RPMI8226 (cell line): ENCODE measurements at regions not wholly inside any gene's neighbourhood (a gene's known extent, or its start where the extent isn't known, plus 50 kb on each side); places are given as distances from the start of the nearest gene placed in this dataset.
"Not testable (repeated sequence)": the region's sequence is repeated elsewhere in the genome, so short reads cannot be mapped to it uniquely, and the experiment has no call there.

Experiments
- DNase-seq: peaks from one replicate; pipeline ENCODE4 v3.0.0-alpha.2; 2015

DNA sequence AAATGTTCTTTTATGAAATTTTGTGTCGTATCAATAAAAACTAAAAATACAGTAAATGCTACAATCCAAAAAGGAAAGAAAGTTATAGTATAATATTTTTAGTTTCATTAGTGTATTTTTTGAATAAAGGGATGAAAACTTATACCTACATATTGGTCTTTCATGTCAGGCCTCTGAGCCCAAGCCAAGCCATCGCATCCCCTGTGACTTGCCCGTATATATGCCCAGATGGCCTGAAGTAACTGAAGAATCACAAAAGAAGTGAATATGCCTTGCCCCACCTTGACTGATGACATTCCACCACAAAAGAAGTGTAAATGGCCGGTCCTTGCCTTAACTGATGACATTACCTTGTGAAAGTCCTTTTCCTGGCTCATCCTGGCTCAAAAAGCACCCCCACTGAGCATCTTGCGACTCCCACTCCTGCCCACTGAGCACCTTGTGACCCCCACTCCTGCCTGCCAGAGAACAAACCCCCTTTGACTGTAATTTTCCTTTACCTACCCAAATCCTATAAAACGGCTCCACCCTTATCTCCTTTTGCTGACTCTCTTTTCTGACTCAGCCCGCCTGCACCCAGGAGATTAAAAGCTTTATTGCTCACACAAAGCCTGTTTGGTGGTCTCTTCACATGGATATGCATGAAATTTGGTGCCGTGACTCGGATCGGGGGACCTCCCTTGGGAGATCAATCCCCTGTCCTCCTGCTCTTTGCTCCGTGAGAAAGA is 108.2 kb upstream of the PELI1 start:
- DNase-seq = not testable (repeated sequence)

- DNase-seq = not testable (repeated sequence)
Observed at GRCh38 chr2:64253421-64253820, 109.2 kb upstream of the PELI1 start.

GRCh38 chr2:64258566-64258965 is 114.3 kb upstream of the PELI1 start:
- DNase-seq = no peak

GRCh38 chr2:64259312-64259711 is 115.1 kb upstream of the PELI1 start:
- DNase-seq = peak; percentile 50

DNA sequence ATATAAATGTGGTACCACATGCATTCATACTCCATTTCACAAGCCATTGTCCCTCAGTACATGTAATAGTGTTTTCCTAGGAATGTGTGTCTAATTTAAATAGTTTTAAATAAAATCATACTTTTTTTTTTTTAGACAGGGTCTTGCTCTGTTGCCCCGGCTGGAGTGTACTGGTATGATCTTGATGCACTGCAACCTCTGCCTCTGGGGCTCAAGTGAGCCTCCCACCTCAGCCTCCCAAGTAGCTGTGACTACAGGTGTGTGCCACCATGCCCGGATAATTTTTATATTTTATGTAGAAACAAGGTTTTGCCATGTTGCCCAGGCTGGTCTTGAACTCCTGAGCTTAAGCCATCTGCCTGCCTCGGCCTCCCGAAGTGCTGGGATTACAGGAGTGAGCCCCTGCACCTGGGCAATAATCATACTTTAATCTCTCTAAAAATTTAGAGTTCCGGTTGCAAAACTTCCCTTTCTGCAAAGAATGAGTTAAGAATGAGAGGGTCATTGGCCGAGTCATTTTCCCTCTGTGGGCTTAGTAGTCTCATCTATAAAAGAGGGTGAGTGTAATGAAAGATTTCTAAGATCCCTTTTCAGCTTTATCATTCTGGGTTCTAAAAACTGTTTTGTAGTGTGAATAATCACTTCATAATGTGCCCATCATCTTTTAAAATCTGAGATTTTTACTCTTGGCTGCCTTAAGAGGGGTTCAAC is 116.0 kb upstream of the PELI1 start:
- no peak for DNase-seq

DNA sequence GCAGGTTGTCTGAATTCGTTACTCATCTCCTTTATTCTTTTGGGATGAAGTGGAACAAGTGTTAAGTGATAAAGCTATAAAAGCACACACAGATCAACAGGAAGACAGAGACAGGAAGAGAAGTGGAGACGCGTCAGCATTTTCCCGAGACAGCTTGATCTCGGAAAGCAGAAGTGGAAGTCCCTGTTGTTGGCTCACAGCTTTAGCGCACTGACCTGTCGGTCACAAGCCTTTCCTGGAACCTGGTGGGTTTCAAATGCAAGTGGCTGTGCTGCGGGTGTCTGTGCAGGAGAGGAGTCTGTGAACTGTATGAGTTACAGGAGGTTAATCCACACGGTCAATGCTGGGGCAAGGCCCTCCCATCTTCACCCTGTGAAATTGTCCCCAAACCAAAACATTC is 116.6 kb upstream of the PELI1 start:
- DNase-seq = peak; percentile 94

- no peak for DNase-seq
Observed at GRCh38 chr2:64262071-64262470, 117.9 kb upstream of the PELI1 start.

DNA sequence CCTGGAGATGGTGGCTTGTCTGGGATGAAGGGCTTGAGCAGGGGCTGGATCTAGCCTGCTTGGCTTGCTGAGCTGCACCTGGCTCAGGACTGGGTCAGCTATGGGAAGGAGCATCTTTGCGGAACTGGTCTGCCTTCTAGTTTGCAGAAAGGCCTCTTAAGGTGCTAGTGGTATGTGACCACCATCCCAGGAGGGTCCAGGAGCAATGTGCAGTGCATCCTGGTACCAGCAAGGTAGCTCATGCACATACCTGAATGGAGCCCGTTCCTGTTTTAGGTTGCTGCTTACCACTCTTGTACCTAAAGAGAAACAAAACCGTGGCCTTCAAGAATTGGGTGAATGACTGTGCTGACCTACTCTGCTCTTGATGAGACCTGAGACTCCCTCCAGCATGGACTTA is 118.6 kb upstream of the PELI1 start:
- no peak for DNase-seq

GRCh38 chr2:64263315-64263714 is 119.1 kb upstream of the PELI1 start:
- DNase-seq = no peak

DNA sequence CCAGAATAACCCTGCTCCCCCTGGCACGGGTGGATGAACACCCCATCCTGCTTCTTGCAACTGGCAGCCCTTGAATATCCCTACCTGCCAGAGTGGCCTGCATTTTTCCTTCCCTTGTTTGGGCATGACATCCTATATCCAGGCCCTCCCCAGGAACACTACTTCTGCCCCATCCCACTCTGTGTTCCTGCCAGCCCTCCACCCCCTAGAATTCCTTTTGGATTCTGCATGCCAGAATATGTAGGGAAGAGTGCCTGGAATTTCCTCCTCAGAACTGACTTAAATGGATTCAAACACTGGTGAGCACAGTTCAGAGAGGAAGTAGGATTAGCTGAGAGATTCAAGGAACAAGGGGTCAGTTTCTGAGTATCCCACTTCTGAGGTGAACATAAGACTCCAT is 123.5 kb upstream of the PELI1 start:
- no peak for DNase-seq

DNA sequence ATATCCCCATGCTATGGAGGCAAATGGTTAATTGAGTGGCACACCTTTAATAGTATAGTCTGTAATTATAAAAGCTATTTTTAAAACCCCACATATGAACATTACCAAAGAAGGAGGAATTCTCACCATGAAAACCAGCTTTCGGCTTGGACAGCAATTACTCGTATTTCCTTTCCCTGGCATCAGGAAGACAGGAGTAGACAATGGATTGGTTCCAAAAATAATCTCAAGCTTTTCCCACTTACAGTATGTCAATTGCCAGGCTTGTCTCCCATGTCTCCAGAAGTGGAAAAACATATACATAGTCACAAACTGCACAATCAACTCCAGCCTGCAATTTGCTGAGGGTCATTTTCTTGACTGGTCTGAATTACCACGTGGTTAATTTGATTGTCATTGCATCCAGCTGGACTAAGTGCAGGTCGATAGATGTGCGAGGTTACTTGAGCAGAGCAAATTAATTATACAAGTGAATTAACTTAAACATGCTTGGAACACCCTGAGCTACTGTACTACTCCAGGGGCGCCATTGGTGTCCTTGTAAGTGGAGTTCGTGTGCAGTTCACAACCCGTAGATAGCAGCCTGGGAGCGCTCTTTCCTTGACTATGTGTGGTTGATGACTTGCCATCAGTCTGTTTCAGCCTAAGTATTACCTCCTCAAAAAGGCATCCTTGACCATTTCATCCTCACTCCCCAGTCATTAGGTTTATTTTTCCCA is 124.3 kb upstream of the PELI1 start:
- DNase-seq = no peak

GRCh38 chr2:64273524-64274398 is 129.5 kb upstream of the PELI1 start:
- DNase-seq = peak; percentile 72

DNA sequence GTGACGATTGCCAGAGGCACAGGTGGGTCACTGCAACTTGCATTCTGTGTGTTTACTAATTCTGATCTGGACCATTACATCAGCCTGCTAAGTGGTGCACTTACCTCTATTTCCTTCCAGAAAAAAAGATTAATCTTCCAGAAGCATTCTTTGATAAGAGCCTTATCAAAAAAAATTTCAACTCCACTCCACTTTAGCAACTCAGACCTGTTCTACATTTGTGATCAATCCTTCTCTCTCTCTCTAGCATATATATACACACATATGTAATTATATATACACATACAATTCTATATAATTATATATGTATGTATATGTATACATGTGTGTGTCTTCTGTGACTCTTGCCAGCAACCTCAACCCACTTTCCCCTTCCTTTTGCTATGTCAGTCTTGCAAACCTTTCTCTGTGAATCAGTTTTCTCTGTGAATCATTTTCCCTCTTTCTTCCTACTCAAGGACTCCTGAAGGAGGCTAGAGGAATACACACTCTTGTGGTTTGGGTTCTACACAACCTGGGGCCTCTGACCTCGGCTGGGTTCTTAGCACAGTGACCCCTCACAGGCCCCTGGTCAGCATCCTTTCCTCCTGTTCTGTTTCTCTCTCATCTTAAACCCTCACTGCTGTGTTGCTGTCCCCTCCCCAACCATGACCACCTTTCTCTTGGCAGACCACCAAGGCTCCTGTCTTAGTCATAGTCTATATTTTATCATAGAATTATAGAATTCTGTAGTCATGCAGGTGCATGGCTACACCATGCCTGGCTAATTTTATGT is 130.4 kb upstream of the PELI1 start:
- peak; percentile 51 for DNase-seq

DNA sequence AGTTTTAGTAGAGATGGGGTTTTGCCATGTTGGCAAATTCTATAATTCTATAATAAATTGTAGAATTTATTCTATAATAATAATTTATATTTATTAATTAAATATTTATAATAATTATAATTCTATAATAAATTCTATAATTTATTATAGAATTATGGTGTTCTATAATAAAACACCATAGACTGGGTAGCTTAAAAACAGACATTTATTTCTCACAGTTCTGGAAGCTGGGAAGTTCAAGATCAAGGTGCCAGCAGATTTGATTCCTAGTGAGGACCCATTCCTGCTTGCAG is 130.9 kb upstream of the PELI1 start:
- no peak for DNase-seq

DNA sequence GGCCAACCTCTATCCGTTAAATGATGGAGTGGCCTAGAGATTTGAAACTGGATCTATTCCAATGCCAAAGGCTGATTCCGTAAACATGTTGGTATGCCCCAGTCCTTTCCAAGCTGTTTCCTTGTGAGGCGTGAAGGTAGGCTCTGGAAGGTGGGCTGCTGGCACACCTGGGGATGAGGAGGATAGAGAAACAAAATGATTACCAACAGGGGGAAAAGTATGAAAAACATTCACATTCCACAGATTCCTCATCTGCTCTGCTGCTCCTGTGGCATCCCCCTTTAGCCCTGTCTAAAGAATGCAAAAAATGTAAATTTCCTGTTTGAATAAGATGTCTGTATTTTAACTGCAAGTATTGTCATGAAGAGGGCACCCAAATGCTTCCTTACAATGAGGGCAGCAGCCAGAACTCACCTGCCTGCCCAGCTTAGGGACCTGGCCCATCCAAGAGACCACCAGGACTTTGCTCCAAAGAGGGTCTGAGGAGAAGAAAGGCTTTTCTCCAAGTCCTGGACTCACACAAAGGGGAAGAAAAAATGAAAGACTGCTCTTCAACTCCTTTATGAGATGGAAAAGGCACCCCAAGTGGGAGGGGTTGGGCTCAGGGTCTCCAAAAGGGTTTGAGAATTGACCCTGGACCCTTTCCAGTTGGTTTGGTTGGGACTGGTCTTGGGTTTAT is 132.3 kb upstream of the PELI1 start:
- DNase-seq = no peak

DNA sequence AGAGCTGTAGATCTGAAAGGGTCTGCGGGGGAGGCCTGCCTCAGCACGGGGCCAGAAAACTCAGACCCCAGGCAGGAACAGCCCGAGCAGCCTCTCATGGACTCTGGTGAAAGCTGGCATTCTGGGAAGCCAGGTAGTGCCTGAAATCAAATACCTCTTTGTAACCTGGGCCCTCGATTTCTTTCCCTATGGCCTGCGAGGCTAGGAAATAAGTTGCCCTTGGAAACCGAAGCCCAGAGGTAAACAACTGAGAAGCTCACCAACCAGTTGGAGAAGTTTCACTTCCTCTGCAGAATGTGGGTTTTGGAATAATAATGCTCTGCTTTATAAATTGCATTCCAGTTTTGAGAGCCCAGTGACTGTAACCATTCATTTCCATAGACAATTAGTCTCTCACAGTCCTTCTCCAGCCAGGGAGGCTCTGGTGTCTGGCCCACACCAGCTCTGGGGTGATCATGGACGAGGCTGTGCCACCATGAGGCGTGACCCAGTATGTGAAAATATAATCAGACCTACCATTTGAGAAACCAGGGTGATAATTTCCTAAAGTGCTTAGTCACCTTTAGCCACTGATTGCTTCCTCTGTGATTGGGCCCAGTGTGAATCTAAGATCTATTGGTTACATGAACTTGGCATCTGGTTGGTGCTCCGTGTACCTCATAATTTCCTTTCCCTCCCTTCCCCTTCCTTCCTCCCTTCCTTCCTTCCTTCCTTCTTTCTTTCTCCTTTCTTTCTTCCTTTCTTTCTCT is 133.1 kb upstream of the PELI1 start:
- peak; percentile 87 for DNase-seq

GRCh38 chr2:64280812-64281211 is 136.6 kb upstream of the PELI1 start:
- DNase-seq = not testable (repeated sequence)

DNA sequence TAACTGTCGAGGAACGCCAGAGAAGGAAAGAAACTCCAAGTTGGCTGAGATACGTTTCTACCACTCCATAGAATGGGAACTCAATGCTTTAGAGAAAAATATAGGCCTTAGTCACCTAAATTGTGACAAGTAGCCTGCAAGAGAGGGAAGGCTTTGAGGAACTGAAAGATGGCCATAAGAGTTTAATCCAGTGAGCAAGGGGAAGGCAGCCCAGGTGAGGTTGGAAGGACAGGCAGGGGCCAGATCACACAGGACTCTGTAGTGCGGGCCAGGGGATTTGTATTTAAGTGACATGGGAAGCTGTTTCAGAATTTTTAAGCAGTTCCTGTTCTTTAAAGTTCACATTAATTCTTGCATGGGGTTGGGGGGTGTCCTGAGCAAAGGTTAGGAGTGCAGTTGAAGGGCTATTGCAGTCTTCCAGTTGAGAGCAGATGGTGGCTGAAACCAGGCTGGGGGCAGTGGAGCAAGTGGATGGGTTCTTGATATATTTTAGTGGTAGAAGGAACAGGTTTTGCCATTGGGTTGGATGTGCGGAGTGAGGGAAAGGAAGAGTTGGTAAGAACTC is 138.9 kb upstream of the PELI1 start:
- DNase-seq = peak; percentile 81

DNA sequence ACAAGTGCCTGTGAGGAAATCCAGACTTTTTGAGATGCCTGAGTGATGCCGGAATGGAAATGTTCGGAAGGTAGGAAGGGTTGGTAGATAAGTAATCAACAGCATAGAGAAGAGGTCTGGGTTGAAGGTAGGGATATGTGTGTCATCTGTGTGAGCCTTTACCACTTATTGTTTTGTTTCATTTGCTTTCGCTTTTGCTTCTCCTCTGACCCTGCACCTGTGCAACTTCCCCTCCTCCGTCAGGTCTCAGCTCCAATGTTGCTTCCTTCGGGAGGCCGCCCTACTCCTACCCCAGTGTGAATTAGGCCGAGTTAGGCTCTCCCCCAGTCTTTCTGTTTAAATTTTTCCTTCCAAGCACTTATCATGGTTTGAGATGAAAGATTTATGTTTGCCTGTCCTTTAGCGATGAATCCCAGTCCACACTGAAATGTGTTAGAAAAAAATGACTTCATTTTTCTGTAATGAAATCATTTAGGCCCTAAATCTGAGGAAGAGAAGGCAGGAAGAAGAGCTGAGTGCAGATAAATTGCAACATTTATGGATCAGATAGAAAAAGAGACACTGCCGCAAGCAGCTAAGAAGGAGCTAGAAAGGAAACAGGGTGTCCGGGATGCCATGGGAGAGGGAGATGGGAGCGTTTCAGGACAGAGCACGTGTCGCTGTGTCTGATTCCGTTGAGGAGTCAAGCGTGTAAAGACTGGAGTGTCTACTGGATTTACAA is 139.6 kb upstream of the PELI1 start:
- DNase-seq = peak; percentile 80

DNA sequence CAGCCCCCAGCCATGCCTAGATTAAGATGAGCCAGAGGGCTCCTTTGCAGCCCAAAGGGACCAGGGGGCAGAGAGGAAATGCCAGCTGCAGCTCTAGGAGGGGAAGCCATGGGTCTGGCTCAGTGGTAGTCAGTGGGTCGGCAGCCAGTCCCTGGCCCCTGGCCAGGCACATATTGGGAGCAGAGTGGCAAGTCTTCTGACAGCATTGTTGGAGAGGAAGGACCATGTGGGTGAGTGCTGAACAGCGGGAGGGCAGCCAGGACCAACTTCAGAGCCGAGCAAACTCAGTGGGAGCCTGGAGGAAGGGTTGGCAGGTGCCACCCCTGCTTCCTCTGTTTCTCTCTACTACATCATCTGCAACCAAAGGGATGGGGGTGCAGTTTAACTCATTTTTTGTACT is 140.5 kb upstream of the PELI1 start:
- peak; percentile 73 for DNase-seq
